MM.1S (cell line): ENCODE measurements at regions not wholly inside any gene's neighbourhood (a gene's known extent, or its start where the extent isn't known, plus 50 kb on each side); places are given as distances from the start of the nearest gene placed in this dataset.

Experiments
- DNase-seq: peaks from one replicate; pipeline ENCODE4 v3.0.0-alpha.2; 2015
- H2AFZ ChIP-seq: fragments of 300-600 bp; sonication (generic); 2 replicates; pipeline ENCODE4 v1.6.0; 2016; ENCODE audit warnings: antibody characterized with exemption, low read length
- H3F3A ChIP-seq: fragments of 300-600 bp; sonication (generic); 2 replicates; pipeline ENCODE4 v1.6.1; 2016; ENCODE audit warnings: mild to moderate bottlenecking, antibody characterized with exemption, low read length, moderate library complexity, mixed read lengths; ENCODE audit not compliant: insufficient read depth
- H3K27ac ChIP-seq: fragments of 300-600 bp; sonication (generic); 2 replicates; pipeline ENCODE4 v1.5.1; 2016; ENCODE audit warnings: mild to moderate bottlenecking, low read length
- H3K27me3 ChIP-seq: fragments of 300-600 bp; sonication (generic); replicated peaks from 2 replicates; pipeline ENCODE4 v1.6.0; 2016; ENCODE audit warnings: low read length; ENCODE audit not compliant: insufficient read depth
- H3K36me3 ChIP-seq: fragments of 300-600 bp; sonication (generic); replicated peaks from 2 replicates; pipeline ENCODE4 v1.6.1; 2016; ENCODE audit warnings: mild to moderate bottlenecking, low read length, mixed read lengths; ENCODE audit not compliant: insufficient read depth
- H3K4me1 ChIP-seq: fragments of 300-600 bp; sonication (generic); 2 replicates; pipeline ENCODE4 v1.6.1; 2016; ENCODE audit warnings: low read length, mixed read lengths
- H3K4me2 ChIP-seq: fragments of 300-600 bp; sonication (generic); 2 replicates; pipeline ENCODE4 v1.6.0; 2016; ENCODE audit warnings: low read depth, low read length
- H3K4me3 ChIP-seq: fragments of 300-600 bp; sonication (generic); 2 replicates; pipeline ENCODE4 v1.5.1; 2016; ENCODE audit warnings: low read length, mixed read lengths
- H3K79me2 ChIP-seq: fragments of 300-600 bp; sonication (generic); 2 replicates; pipeline ENCODE4 v1.6.1; 2016; ENCODE audit warnings: mixed run types, low read length, mixed read lengths
- H3K9ac ChIP-seq: fragments of 300-600 bp; sonication (generic); 2 replicates; pipeline ENCODE4 v1.6.1; 2016; ENCODE audit warnings: low read length, mixed read lengths
- H3K9me2 ChIP-seq: fragments of 300-600 bp; sonication (generic); replicated peaks from 2 replicates; pipeline ENCODE4 v1.6.1; 2016; ENCODE audit warnings: mild to moderate bottlenecking, low read length, mixed read lengths; ENCODE audit not compliant: insufficient read depth
- H3K9me3 ChIP-seq: fragments of 300-600 bp; sonication (generic); replicated peaks from 2 replicates; pipeline ENCODE4 v1.6.1; 2016; ENCODE audit warnings: mild to moderate bottlenecking, low read length, mixed read lengths; ENCODE audit not compliant: insufficient read depth
- H4K20me1 ChIP-seq: fragments of 300-600 bp; sonication (generic); 2 replicates; pipeline ENCODE4 v1.6.1; 2016; ENCODE audit warnings: mild to moderate bottlenecking, low read length, moderate library complexity, mixed read lengths; ENCODE audit not compliant: insufficient read depth
- CTCF ChIP-seq: fragments of 300-600 bp; sonication (generic); IDR thresholded peaks from 2 replicates; pipeline ENCODE4 v1.5.1; 2016; ENCODE audit warnings: antibody characterized with exemption, low read length, mixed read lengths
- EZH2 ChIP-seq: fragments of 300-600 bp; sonication (generic); optimal IDR thresholded peaks from 2 replicates; pipeline ENCODE3; 2017; ENCODE audit warnings: low read depth, mild to moderate bottlenecking, antibody characterized with exemption, low read length, mixed read lengths
- EZH2phosphoT487 ChIP-seq: fragments of 300-600 bp; sonication (generic); IDR thresholded peaks from 2 replicates; pipeline ENCODE4 v1.6.1; 2018; ENCODE audit warnings: antibody characterized with exemption, low read length

- no peaks in the 10 kb centered on the region for H3K9me3 ChIP-seq
- no peaks in the 10 kb centered on the region for H3K36me3 ChIP-seq
- no peak for TF ChIP-seq CTCF
- no peak for TF ChIP-seq EZH2phosphoT487
- no peak for TF ChIP-seq EZH2
- DNase-seq, result no peak
- no peaks in the 10 kb centered on the region for H3K27me3 ChIP-seq
- no peaks in the 10 kb centered on the region for H3K4me1 ChIP-seq
- no peak overlapping the region for H3K4me3 ChIP-seq
- no peak overlapping the region for H3K27ac ChIP-seq
- H3F3A ChIP-seq, result no peaks in the 10 kb centered on the region
- H3K9me2 ChIP-seq, result no peaks in the 10 kb centered on the region
- no peaks in the 10 kb centered on the region for H3K79me2 ChIP-seq
- H4K20me1 ChIP-seq, result no peaks in the 10 kb centered on the region
- no peak overlapping the region for H3K9ac ChIP-seq
- no peak overlapping the region for H2AFZ ChIP-seq
- no peak overlapping the region for H3K4me2 ChIP-seq
These were observed 1714.3 kb upstream of the PCDH7 start for GRCh38 chr4:29005838-29006237.

GRCh38 chr4:29009908-29010307 lies 1710.3 kb upstream of the PCDH7 start:
- DNase-seq, result no peak
- Histone ChIP-seq H3K27me3 (no peaks in the 10 kb centered on the region), H3K4me3 (no peak overlapping the region), H3K4me2 (no peak overlapping the region), H3K9ac (no peak overlapping the region), H2AFZ (no peak overlapping the region), H3K9me3 (no peaks in the 10 kb centered on the region), H3K36me3 (no peaks in the 10 kb centered on the region), H3K79me2 (no peaks in the 10 kb centered on the region), H3K4me1 (no peaks in the 10 kb centered on the region), H3K9me2 (no peaks in the 10 kb centered on the region), H4K20me1 (no peaks in the 10 kb centered on the region), H3F3A (no peaks in the 10 kb centered on the region), H3K27ac (no peak overlapping the region)
- TF ChIP-seq CTCF (no peak), EZH2 (no peak), EZH2phosphoT487 (no peak)

- TF ChIP-seq EZH2, result no peak
- no peak for TF ChIP-seq CTCF
- no peak for TF ChIP-seq EZH2phosphoT487
- Histone ChIP-seq H3K9me3 (no peaks in the 10 kb centered on the region), H3K9me2 (no peaks in the 10 kb centered on the region), H3K9ac (no peak overlapping the region), H3F3A (no peaks in the 10 kb centered on the region), H3K27me3 (no peaks in the 10 kb centered on the region), H2AFZ (no peak overlapping the region), H3K27ac (no peak overlapping the region), H3K79me2 (no peaks in the 10 kb centered on the region), H3K4me3 (no peak overlapping the region), H3K36me3 (no peaks in the 10 kb centered on the region), H3K4me1 (no peaks in the 10 kb centered on the region), H3K4me2 (no peak overlapping the region), H4K20me1 (no peaks in the 10 kb centered on the region)
- DNase-seq, result no peak
These were observed 1706.8 kb upstream of the PCDH7 start for GRCh38 chr4:29013341-29013740.
